Parathyroid adenoma (tissue), 2 donors: ENCODE measurements at regions not wholly inside any gene's neighbourhood (a gene's known extent, or its start where the extent isn't known, plus 50 kb on each side); places are given as distances from the start of the nearest gene placed in this dataset.

Experiments
- H2AFZ ChIP-seq: fragments of 300-600 bp; sonication (generic); one replicate; pipeline ENCODE4 v1.7.0; 2017; ENCODE audit warnings: antibody characterized with exemption, mild to moderate bottlenecking
- H3K27ac ChIP-seq: fragments of 300-600 bp; sonication (generic); one replicate; pipeline ENCODE4 v1.7.0; 2017
- H3K27me3 ChIP-seq: fragments of 300-600 bp; sonication (generic); one replicate; pipeline ENCODE4 v1.7.0; 2017; ENCODE audit warnings: low read length; ENCODE audit not compliant: control insufficient read depth, insufficient read depth
- H3K36me3 ChIP-seq: fragments of 300-600 bp; sonication (generic); one replicate; pipeline ENCODE4 v1.7.0; 2017; ENCODE audit warnings: low read length; ENCODE audit not compliant: control insufficient read depth, insufficient read depth
- H3K4me1 ChIP-seq: fragments of 300-600 bp; sonication (generic); one replicate; pipeline ENCODE4 v1.7.0; 2017; ENCODE audit warnings: control low read depth
- H3K4me2 ChIP-seq: fragments of 300-600 bp; sonication (generic); one replicate; pipeline ENCODE4 v1.7.0; 2017; ENCODE audit warnings: low read length
- H3K4me3 ChIP-seq: fragments of 300-600 bp; sonication (generic); one replicate; pipeline ENCODE4 v1.7.0; 2017; ENCODE audit warnings: low read depth, low read length
- H3K79me2 ChIP-seq: fragments of 300-600 bp; sonication (generic); one replicate; pipeline ENCODE4 v1.7.0; 2017; ENCODE audit warnings: control low read depth
- H3K9ac ChIP-seq: fragments of 300-600 bp; sonication (generic); one replicate; pipeline ENCODE4 v1.7.0; 2017; ENCODE audit warnings: mild to moderate bottlenecking
- H3K9me3 ChIP-seq: fragments of 300-600 bp; sonication (generic); one replicate; pipeline ENCODE4 v1.7.0; 2017; ENCODE audit warnings: low read length; ENCODE audit not compliant: control insufficient read depth
- CTCF ChIP-seq: fragments of 300-600 bp; sonication (generic); IDR thresholded peaks from one replicate; pipeline ENCODE4 v1.7.0; 2017; ENCODE audit warnings: antibody characterized with exemption, mild to moderate bottlenecking
- donor health status: primary hyperparathyroidism.

GRCh38 chr16:58842156-58842555 lies 108.0 kb upstream of the GOT2 start:
- no peak for TF ChIP-seq CTCF
- H3K9me3 ChIP-seq, result no peaks in the 10 kb centered on the region
- H3K79me2 ChIP-seq, result no peaks in the 10 kb centered on the region

GRCh38 chr16:58837950-58838349 lies 103.8 kb upstream of the GOT2 start:
- Histone ChIP-seq H3K4me1 (no peaks in the 10 kb centered on the region), H3K9ac (no peak overlapping the region), H3K27me3 (no peaks in the 10 kb centered on the region), H3K9me3 (no peaks in the 10 kb centered on the region), H2AFZ (no peak overlapping the region), H3K27ac (no peak overlapping the region), H3K4me3 (no peak overlapping the region), H3K36me3 (no peaks in the 10 kb centered on the region), H3K4me2 (no peak overlapping the region), H3K79me2 (no peaks in the 10 kb centered on the region)
- no peak for TF ChIP-seq CTCF

More at GRCh38 chr16:58842156-58842555, 108.0 kb upstream of the GOT2 start:
- Histone ChIP-seq H2AFZ (no peak overlapping the region), H3K36me3 (no peaks in the 10 kb centered on the region), H3K27me3 (no peaks in the 10 kb centered on the region), H3K4me3 (no peak overlapping the region), H3K4me1 (no peaks in the 10 kb centered on the region), H3K27ac (no peak overlapping the region), H3K4me2 (no peak overlapping the region), H3K9ac (no peak overlapping the region)

DNA sequence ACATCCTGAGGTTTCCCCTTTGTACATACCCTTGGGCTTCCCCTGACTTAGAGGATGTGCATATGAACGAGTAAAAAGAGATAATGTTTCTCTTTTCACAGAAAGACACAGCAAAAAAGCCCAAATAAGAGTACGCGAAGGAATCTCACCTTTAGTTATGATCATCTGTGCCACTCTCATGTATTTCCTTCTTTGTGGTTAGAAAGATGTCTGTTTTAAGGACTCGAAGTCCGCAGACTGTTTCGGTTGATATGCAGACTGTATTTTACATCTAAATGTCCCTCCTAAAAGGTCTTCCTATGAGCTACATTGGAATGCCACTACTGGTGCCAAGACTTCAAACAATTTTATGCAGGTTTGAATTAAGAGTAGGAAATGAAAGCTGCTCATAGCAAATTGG lies 102.3 kb upstream of the GOT2 start:
- Histone ChIP-seq H3K27ac (no peak overlapping the region), H3K36me3 (no peaks in the 10 kb centered on the region), H3K79me2 (no peaks in the 10 kb centered on the region), H2AFZ (no peak overlapping the region), H3K9ac (no peak overlapping the region), H3K4me3 (no peak overlapping the region), H3K9me3 (no peaks in the 10 kb centered on the region), H3K4me1 (no peaks in the 10 kb centered on the region), H3K27me3 (no peaks in the 10 kb centered on the region), H3K4me2 (no peak overlapping the region)
- TF ChIP-seq CTCF, result no peak

DNA sequence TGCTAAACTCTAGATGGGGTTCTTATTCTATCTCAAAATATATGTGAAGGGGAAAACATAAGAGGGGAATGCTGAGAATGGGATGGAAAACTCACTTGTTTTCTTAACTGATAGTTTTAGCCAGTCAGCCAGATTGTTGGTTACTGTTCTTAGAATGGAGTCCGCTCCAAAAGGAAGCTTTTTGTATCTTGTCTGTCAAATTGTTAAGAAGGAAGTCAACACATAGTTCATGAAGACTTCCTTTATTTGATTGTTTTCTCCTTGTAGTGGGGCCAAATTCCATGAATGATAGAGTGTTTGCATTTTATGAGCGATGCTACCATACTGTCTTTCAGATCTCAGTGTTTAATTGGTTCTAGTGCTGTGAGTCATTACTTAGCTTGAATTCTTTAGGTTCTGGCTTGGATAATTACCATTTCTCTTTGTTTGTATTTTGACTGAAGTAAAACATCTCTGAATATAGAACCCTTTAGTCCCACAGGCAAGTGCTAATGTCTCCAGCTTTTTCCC lies 98.3 kb upstream of the GOT2 start:
- H3K36me3 ChIP-seq, result no peaks in the 10 kb centered on the region
- H3K4me2 ChIP-seq, result no peak overlapping the region
- no peaks in the 10 kb centered on the region for H3K79me2 ChIP-seq
- H3K9ac ChIP-seq, result no peak overlapping the region
- TF ChIP-seq CTCF, result no peak
- no peaks in the 10 kb centered on the region for H3K27me3 ChIP-seq
- no peak overlapping the region for H2AFZ ChIP-seq
- no peak overlapping the region for H3K4me3 ChIP-seq
- no peak overlapping the region for H3K27ac ChIP-seq
- H3K9me3 ChIP-seq, result no peaks in the 10 kb centered on the region
- no peaks in the 10 kb centered on the region for H3K4me1 ChIP-seq

DNA sequence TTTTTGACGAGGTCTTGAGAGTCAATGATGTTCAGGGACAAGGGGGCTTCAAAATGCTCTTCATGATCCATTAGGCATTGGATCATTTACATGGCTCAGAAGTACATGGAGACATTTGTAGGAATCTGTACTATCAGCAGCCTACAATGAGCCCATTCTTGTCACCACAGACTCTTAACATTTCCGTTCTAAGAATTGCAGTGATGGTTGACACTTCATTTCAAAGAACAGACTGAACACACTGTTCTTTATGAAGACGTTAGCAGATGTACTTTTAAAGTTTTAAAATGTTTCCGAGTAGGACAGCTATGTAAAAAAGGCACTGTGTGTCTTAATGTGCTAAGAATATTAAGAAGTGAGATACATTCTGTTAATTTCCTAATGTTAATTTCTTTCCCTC lies 97.3 kb upstream of the GOT2 start:
- Histone ChIP-seq H3K27ac (no peak overlapping the region), H3K4me3 (no peak overlapping the region), H3K9me3 (no peaks in the 10 kb centered on the region), H2AFZ (no peak overlapping the region), H3K27me3 (no peaks in the 10 kb centered on the region), H3K4me2 (no peak overlapping the region), H3K36me3 (no peaks in the 10 kb centered on the region), H3K4me1 (no peaks in the 10 kb centered on the region), H3K79me2 (no peaks in the 10 kb centered on the region), H3K9ac (no peak overlapping the region)
- no peak for TF ChIP-seq CTCF
